Sigmoid colon (tissue), 4 donors: ENCODE measurements at regions not wholly inside any gene's neighbourhood (a gene's known extent, or its start where the extent isn't known, plus 50 kb on each side); places are given as distances from the start of the nearest gene placed in this dataset.

ENCODE experiments used
- EP300 ChIP-seq, 4 donors: sonication (generic); formaldehyde crosslinking; IDR thresholded peaks; one replicate each; pipeline ENCODE4 v1.6.1; 2017; ENCODE audit warnings: antibody characterized with exemption in 4 of 4
- POLR2A ChIP-seq, 2 donors: fragments of 450-650 bp; IDR thresholded peaks; one replicate each; pipeline ENCODE4 v1.6.1; 2016; ENCODE audit warnings: antibody characterized with exemption in 2 of 2, mild to moderate bottlenecking in 2 of 2, moderate library complexity in 2 of 2
- POLR2AphosphoS5 ChIP-seq, 4 donors: sonication (generic); formaldehyde crosslinking; IDR thresholded peaks; one replicate each; pipeline ENCODE4 v1.6.1; 2017; ENCODE audit warnings: antibody characterized with exemption in 4 of 4
- TF ChIP-seq, protein P1 (sequence below), 4 experiments: fragments of 450-650 bp in 3 of 4; fragments of 200-600 bp in 1 of 4; IDR thresholded peaks; one replicate each; pipeline ENCODE4 v1.5.1; 2016 to 2019; ENCODE audit warnings: antibody characterized with exemption in 4 of 4, mild to moderate bottlenecking in 3 of 4, moderate library complexity in 2 of 4

DNA sequence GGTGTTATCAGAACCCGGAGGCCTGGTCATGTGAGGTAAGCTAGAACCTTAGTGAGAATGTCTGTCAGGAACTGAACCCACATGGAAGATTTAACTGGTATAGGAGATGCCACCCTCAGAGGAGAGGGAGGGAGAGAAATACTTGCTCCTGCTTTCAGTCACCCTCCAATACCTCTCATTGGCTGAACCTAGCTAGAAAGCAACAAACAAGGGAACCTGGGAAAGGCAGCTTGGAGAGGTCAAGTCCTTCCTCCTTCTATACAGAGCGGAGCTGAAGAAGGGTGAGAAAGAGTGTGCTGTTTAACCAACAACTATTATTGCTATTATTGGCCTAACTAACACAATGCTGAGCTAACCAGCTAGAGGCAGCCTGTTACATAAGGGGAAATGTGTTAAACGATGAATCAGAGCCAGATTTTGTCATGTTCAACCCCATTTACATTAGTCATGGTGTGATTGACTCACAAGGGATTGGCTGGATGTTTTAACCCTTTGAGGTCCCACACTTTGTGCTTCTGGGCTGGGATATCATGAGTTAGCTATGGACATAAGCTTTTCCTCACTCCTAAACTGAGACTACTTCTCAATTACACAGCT lies 96.5 kb upstream of the ESX1 start:
- no peak for TF ChIP-seq POLR2AphosphoS5 (IDR thresholded peaks at IDR 0.05)
- no peak for TF ChIP-seq EP300 (IDR thresholded peaks at IDR 0.05)
- TF ChIP-seq, protein P1, sequence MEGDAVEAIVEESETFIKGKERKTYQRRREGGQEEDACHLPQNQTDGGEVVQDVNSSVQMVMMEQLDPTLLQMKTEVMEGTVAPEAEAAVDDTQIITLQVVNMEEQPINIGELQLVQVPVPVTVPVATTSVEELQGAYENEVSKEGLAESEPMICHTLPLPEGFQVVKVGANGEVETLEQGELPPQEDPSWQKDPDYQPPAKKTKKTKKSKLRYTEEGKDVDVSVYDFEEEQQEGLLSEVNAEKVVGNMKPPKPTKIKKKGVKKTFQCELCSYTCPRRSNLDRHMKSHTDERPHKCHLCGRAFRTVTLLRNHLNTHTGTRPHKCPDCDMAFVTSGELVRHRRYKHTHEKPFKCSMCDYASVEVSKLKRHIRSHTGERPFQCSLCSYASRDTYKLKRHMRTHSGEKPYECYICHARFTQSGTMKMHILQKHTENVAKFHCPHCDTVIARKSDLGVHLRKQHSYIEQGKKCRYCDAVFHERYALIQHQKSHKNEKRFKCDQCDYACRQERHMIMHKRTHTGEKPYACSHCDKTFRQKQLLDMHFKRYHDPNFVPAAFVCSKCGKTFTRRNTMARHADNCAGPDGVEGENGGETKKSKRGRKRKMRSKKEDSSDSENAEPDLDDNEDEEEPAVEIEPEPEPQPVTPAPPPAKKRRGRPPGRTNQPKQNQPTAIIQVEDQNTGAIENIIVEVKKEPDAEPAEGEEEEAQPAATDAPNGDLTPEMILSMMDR (IDR thresholded peaks at IDR 0.05) = no peak
- TF ChIP-seq POLR2A (IDR thresholded peaks at IDR 0.05) = no peak
